Pancreas (tissue), 10 donors: ENCODE measurements at regions not wholly inside any gene's neighbourhood (a gene's known extent, or its start where the extent isn't known, plus 50 kb on each side); places are given as distances from the start of the nearest gene placed in this dataset.

ENCODE experiments used
- ATAC-seq, 4 donors: fragments of 200-7000 bp; cut with Tn5 transposase; one replicate each; pipeline versions ENCODE4 v1.8.0 to v1.9.1; 2020; ENCODE audit warnings: mild to moderate bottlenecking in 4 of 4, moderate library complexity in 4 of 4
- DNase-seq, 6 donors: peaks; one replicate each; pipeline ENCODE4 v3.0.0-alpha.2; 2020
- FAIRE-seq: peaks from 2 replicates; lab custom pipeline; 2012; peaks lifted over from hg19 to GRCh38; lab: Jason Lieb, UNC
- H3K27ac ChIP-seq, 4 donors: fragments of 200-600 bp; sonication (generic); 1 replicate in 3 of 4; 2 replicates in 1 of 4; pipeline versions ENCODE4 v1.5.0 to v1.8.0; 2020
- H3K27me3 ChIP-seq, 4 donors: fragments of 200-600 bp; one replicate each; pipeline ENCODE4 v1.8.0; 2021
- H3K36me3 ChIP-seq, 3 donors: fragments of 200-600 bp; sonication (generic) in 1 of 3; one replicate each; pipeline versions ENCODE4 v1.5.0 to v1.8.0; 2020 to 2021
- H3K4me1 ChIP-seq, 3 donors: fragments of 200-600 bp; one replicate each; pipeline ENCODE4 v1.8.0; 2021
- H3K4me3 ChIP-seq, 4 donors: fragments of 200-600 bp; sonication (generic) in 2 of 4; one replicate each; pipeline versions ENCODE4 v1.5.0 to v1.8.0; 2020 to 2021
- H3K9me3 ChIP-seq, 4 donors: fragments of 200-600 bp; one replicate each; pipeline ENCODE4 v1.8.0; 2021
- WGBS, 2 donors: extraction: QIAGEN DNeasy Blood & Tissue Kit; methylation state at CpG; one replicate each; pipeline ENCODE4 v1.1.7; 2013; 5-methylcytosine and 5-hydroxymethylcytosine counted together
- intact Hi-C, 3 donors: fragments of 100-400 bp; cut with DNase I; formaldehyde crosslinking; loops; one replicate each; pipeline versions ENCODE4 v1.11.1 to v1.14.2; 2022
- TF ChIP-seq, protein P1 (sequence below), 4 donors: fragments of 200-600 bp; sonication (generic) in 3 of 4; IDR thresholded peaks; one replicate each; pipeline versions ENCODE4 v1.5.0 to v1.8.0; 2021; ENCODE audit warnings: antibody characterized with exemption in 4 of 4
- donor health status: healthy with polysubstance abuse.
- donor health status: DM: no; HTN: no; CAD: no; lungs with moderate emphysema.
- donor health status: DM: no; HTN: no; CAD: no.
- donor health status: control.
- donor health status: control.
- donor health status: Bipolar disorder and iron deficiency.
- donor health status: DM: yes; HTN: yes; CAD: no.
- donor health status: DM: no; HTN: no; CAD: no.
- donor health status: DM: no; HTN: no; CAD: no.
- donor health status: DM: yes; HTN: yes; CAD: no.

DNA sequence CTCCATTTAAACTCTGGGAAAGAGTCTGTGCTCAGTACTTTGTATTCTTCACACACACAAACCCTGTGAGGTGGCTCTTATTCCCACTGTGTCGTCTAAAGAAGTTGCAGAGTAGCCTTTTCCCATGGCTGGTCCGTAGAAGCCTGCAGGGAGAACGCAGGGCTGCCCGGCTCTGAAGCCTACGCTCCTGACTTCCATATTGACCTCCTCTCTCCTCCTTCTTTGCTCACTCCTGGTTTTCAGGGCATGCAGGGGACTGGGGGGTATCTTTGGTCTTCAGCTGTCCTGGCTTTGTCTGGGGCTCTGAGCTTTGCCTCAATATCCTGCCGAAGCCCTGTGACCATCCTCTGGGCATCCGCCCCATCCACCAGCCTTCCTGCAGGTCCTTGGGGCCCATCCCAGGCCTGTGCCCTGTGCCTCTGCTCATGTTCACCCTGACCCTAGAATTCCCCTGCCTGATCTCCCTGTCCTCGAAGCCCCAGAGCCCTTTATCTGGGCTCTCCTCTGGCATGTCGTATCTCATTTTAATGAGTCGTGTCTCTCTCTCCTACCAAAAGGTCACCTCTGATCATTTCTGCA lies 83.8 kb upstream of the FSTL4 start:
- Histone ChIP-seq H3K4me3 (no peak overlapping the region), H3K27me3 (no peaks in the 10 kb centered on the region), H3K9me3 (no peaks in the 10 kb centered on the region), H3K4me1 (no peaks in the 10 kb centered on the region), H3K36me3 (no peaks in the 10 kb centered on the region), H3K27ac (no peak overlapping the region)
- ATAC-seq (no peak), FAIRE-seq (no peak), DNase-seq (no peak)
- 68 to 81% methylated on average over 10 of the region's 10 CpGs for WGBS, 2 donors
- TF ChIP-seq, protein P1, sequence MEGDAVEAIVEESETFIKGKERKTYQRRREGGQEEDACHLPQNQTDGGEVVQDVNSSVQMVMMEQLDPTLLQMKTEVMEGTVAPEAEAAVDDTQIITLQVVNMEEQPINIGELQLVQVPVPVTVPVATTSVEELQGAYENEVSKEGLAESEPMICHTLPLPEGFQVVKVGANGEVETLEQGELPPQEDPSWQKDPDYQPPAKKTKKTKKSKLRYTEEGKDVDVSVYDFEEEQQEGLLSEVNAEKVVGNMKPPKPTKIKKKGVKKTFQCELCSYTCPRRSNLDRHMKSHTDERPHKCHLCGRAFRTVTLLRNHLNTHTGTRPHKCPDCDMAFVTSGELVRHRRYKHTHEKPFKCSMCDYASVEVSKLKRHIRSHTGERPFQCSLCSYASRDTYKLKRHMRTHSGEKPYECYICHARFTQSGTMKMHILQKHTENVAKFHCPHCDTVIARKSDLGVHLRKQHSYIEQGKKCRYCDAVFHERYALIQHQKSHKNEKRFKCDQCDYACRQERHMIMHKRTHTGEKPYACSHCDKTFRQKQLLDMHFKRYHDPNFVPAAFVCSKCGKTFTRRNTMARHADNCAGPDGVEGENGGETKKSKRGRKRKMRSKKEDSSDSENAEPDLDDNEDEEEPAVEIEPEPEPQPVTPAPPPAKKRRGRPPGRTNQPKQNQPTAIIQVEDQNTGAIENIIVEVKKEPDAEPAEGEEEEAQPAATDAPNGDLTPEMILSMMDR (IDR thresholded peaks at IDR 0.05) = no peak
- intact Hi-C loops = no loop called here

DNA sequence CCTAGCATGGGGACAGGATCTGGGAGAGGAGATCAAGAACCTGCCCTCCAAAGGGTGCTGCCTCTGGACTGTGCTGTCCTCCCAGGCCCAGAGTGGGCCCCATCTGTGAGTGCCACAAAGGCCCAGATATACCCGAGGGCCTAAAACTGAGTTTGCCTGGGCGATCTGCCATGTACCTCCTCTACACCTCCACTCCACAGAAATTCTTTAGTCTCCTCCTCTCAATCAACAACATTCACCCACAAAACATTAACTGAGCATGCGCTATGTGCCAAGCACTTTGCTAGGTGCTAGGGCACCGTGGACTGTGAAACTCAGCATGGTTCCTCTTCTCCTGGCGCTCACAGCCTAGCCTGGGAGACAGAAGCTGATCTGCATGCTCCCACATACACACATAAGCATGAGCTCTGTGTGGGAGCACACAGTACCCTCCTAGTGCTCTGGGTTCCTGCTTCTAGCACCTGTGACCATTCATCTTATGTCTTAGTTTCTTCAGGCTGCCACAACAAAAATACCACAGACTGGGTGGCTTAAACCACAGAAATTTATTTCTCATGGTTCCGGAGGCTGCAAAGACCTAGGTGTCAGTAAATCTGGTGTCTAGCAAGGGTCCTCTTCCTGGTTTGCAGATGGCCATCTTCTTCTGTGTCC lies 82.0 kb upstream of the FSTL4 start:
- Histone ChIP-seq H3K27me3 (no peaks in the 10 kb centered on the region), H3K4me1 (no peaks in the 10 kb centered on the region), H3K4me3 (no peak overlapping the region), H3K9me3 (no peaks in the 10 kb centered on the region), H3K27ac (no peak overlapping the region), H3K36me3 (no peaks in the 10 kb centered on the region)
- TF ChIP-seq, protein P1 (IDR thresholded peaks at IDR 0.05) = no peak
- ATAC-seq (no peak), FAIRE-seq (no peak), DNase-seq (no peak)
- intact Hi-C loops = no loop called here
- WGBS, 2 donors = 76 to 79% methylated on average over 6 of the region's 6 CpGs

DNA sequence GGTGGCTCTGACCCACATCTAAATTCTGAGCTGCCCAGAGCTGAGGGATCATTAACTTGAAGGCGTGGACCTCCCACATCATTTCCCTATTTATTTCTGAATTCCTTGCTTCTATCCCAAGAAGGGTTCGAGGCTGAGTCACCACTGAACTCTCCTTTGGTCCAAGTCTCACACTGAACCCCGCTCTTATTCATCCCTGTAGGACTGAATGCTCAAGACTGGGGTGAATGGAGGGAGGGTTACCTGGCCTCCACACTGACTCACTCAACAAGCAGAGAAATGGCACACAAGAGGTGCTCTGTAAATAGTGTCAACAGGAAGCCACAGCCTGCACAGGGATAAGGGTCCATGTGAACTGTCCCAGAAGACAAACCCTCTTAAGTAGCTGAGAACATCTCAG lies 79.1 kb upstream of the FSTL4 start:
- DNase-seq = no peak
- Histone ChIP-seq H3K27ac (no peak overlapping the region), H3K36me3 (no peaks in the 10 kb centered on the region), H3K27me3 (no peaks in the 10 kb centered on the region), H3K4me3 (no peak overlapping the region), H3K4me1 (no peaks in the 10 kb centered on the region), H3K9me3 (no peaks in the 10 kb centered on the region)
- no peak for ATAC-seq
- intact Hi-C loops = no loop called here
- 37 to 53% methylated on average over 3 of the region's 3 CpGs for WGBS, 2 donors
- TF ChIP-seq, protein P1 (IDR thresholded peaks at IDR 0.05) = no peak
- no peak for FAIRE-seq

DNA sequence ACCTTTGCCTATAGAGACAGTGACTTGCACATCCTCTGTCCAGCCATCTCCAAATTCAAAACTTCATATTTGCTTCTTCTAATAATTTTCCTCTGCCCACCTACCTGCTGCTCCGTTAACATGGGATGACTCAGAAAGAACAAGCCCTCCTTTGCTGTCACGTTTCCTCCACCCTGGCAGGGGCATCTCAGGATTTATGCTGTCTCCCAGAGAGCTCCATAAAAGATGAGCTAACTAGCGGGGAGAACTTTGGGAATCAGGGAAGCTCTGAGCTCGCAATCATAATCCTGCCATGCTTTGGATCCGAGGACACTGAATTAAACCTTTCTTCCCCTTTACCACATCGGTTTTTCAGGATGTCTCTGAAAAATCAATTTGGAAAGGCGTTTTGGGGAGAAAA lies 78.4 kb upstream of the FSTL4 start:
- Histone ChIP-seq H3K27me3 (no peaks in the 10 kb centered on the region), H3K36me3 (no peaks in the 10 kb centered on the region), H3K9me3 (no peaks in the 10 kb centered on the region), H3K4me3 (no peak overlapping the region), H3K27ac (no peak overlapping the region), H3K4me1 (no peaks in the 10 kb centered on the region)
- FAIRE-seq (no peak), DNase-seq (no peak), ATAC-seq (no peak)
- TF ChIP-seq, protein P1 (IDR thresholded peaks at IDR 0.05) = no peak
- 52 to 62% methylated on average over 7 of the region's 7 CpGs for WGBS, 2 donors
- intact Hi-C loops = no loop called here

DNA sequence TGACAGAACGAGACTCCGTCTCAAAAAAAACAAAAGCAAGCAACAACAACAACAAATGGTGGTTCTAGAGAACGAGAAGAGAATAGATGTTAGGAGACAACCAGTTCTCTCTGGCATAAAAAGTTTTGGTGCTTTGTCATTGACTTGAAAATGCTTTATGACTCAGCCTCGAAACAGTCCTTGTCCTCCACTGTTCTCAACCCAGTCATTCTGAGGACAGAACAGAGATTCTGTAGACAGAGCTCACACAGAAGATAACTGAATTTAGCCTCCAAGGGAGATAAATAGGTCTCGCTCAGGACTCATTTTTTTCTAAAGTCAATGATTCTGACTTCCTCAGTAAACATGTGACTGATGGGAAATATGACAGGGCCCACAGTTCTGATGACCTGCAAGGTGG lies 76.0 kb upstream of the FSTL4 start:
- TF ChIP-seq, protein P1 (IDR thresholded peaks at IDR 0.05) = no peak
- FAIRE-seq = no peak
- 57 to 63% methylated on average over 5 of the region's 5 CpGs for WGBS, 2 donors
- Histone ChIP-seq H3K36me3 (no peaks in the 10 kb centered on the region), H3K4me3 (no peak overlapping the region), H3K27ac (no peak overlapping the region), H3K9me3 (no peaks in the 10 kb centered on the region), H3K27me3 (no peaks in the 10 kb centered on the region), H3K4me1 (no peaks in the 10 kb centered on the region)
- no peak for ATAC-seq
- intact Hi-C loops = no loop called here
- no peak for DNase-seq
